Small intestine (tissue), 7 donors: ENCODE measurements at regions not wholly inside any gene's neighbourhood (a gene's known extent, or its start where the extent isn't known, plus 50 kb on each side); places are given as distances from the start of the nearest gene placed in this dataset.
A peak's percentile ranks its signal among the peaks of the same experiment; 100 is the strongest.

Experiments used
- DNase-seq, 2 donors: peaks; one replicate each; pipeline versions ENCODE4 v3.0.0 to v3.0.0-alpha.2; 2013
- FAIRE-seq: peaks from 2 replicates; lab custom pipeline; 2012; peaks lifted over from hg19 to GRCh38; lab: Jason Lieb, UNC
- H3K27ac ChIP-seq, 3 donors: one replicate each; pipeline ENCODE4 v1.5.1; 2013; ENCODE audit warnings: low read length in 2 of 3, mild to moderate bottlenecking in 2 of 3, control low read depth in 1 of 3, inconsistent platforms in 1 of 3, low read depth in 1 of 3, moderate library complexity in 1 of 3
- H3K27me3 ChIP-seq, 3 donors: one replicate each; pipeline ENCODE4 v1.6.1; 2013; ENCODE audit warnings: low read length in 3 of 3, inconsistent platforms in 1 of 3; ENCODE audit not compliant: control insufficient read depth in 3 of 3, insufficient read depth in 3 of 3
- H3K36me3 ChIP-seq, 3 donors: one replicate each; pipeline ENCODE4 v1.6.1; 2013; ENCODE audit warnings: low read length in 3 of 3, inconsistent platforms in 1 of 3, low read depth in 1 of 3, mild to moderate bottlenecking in 1 of 3, moderate library complexity in 1 of 3; ENCODE audit not compliant: control insufficient read depth in 3 of 3, insufficient read depth in 2 of 3
- H3K4me1 ChIP-seq, 3 donors: one replicate each; pipeline ENCODE4 v1.6.1; 2013; ENCODE audit warnings: low read length in 2 of 3, inconsistent platforms in 1 of 3, low read depth in 1 of 3, mild to moderate bottlenecking in 1 of 3, moderate library complexity in 1 of 3; ENCODE audit not compliant: control insufficient read depth in 3 of 3, insufficient read depth in 2 of 3
- H3K4me3 ChIP-seq, 3 donors: one replicate each; pipeline ENCODE4 v1.5.1; 2013; ENCODE audit warnings: low read length in 3 of 3, control low read depth in 1 of 3, inconsistent platforms in 1 of 3, low read depth in 1 of 3, mild to moderate bottlenecking in 1 of 3, moderate library complexity in 1 of 3
- H3K9me3 ChIP-seq, 2 donors: one replicate each; pipeline ENCODE4 v1.6.1; 2013; ENCODE audit warnings: low read depth in 1 of 2, low read length in 1 of 2; ENCODE audit not compliant: control insufficient read depth in 2 of 2, insufficient read depth in 1 of 2
- WGBS, 3 donors: extraction: QIAGEN DNeasy Blood & Tissue Kit; methylation state at CpG; one replicate each; pipeline ENCODE4 v1.1.7; 2013; 5-methylcytosine and 5-hydroxymethylcytosine counted together
- donor health status: healthy with polysubstance abuse.
- donor health status: control.
- donor health status: control.
- donor health status: Bipolar disorder and iron deficiency.
- donor health status: healthy.

- WGBS, 3 donors, result 24 to 30% (median 27%) methylated on average over 2 of the region's 2 CpGs
- Histone ChIP-seq H3K27me3 (no peaks in the 10 kb centered on the region), H3K4me3 (no peak overlapping the region), H3K27ac (no peak overlapping the region), H3K4me1 (no peaks in the 10 kb centered on the region), H3K36me3 (no peaks in the 10 kb centered on the region), H3K9me3 (no peaks in the 10 kb centered on the region)
- DNase-seq, result peak; percentile 36 to 38
- FAIRE-seq, result no peak
Measured at GRCh38 chr6:151154418-151154817, 85.3 kb upstream of the AKAP12 start.

GRCh38 chr6:151155095-151155494 lies 84.7 kb upstream of the AKAP12 start:
- WGBS, 3 donors, result 91 to 95% (median 92%) methylated on average over 1 of the region's 1 CpG
- no peak overlapping the region for H3K27ac ChIP-seq
- no peak for FAIRE-seq
- no peak overlapping the region for H3K4me3 ChIP-seq
- H3K27me3 ChIP-seq, result no peaks in the 10 kb centered on the region
- H3K4me1 ChIP-seq, result no peaks in the 10 kb centered on the region
- no peak for DNase-seq
- H3K36me3 ChIP-seq, result no peaks in the 10 kb centered on the region
- no peaks in the 10 kb centered on the region for H3K9me3 ChIP-seq

- FAIRE-seq, result no peak
- DNase-seq, result peak; percentile 19 to 67
Measured at GRCh38 chr6:151160929-151161757, 78.6 kb upstream of the AKAP12 start.

GRCh38 chr6:151164383-151164782 lies 75.4 kb upstream of the AKAP12 start:
- Histone ChIP-seq H3K4me3 (no peak overlapping the region), H3K27ac (no peak overlapping the region), H3K4me1 (peaks cover 0 to 9% (median 0%) of the 10 kb centered on the region in 3 donors), H3K27me3 (no peaks in the 10 kb centered on the region), H3K36me3 (no peaks in the 10 kb centered on the region), H3K9me3 (no peaks in the 10 kb centered on the region)
- no peak for DNase-seq
- FAIRE-seq, result no peak
- WGBS, 3 donors, result 79 to 84% (median 83%) methylated on average over 7 of the region's 7 CpGs

More at GRCh38 chr6:151160929-151161757, 78.6 kb upstream of the AKAP12 start:
- 62 to 71% (median 65%) methylated on average over 16 of the region's 16 CpGs for WGBS, 3 donors
- Histone ChIP-seq H3K27ac (no peak overlapping the region), H3K4me3 (no peak overlapping the region), H3K4me1 (peaks cover 0 to 9% (median 0%) of the 10 kb centered on the region in 3 donors), H3K27me3 (no peaks in the 10 kb centered on the region), H3K9me3 (no peaks in the 10 kb centered on the region), H3K36me3 (no peaks in the 10 kb centered on the region)

GRCh38 chr6:151166180-151166579 lies 73.6 kb upstream of the AKAP12 start:
- Histone ChIP-seq H3K4me1 (peaks cover 0 to 4% (median 0%) of the 10 kb centered on the region in 3 donors), H3K36me3 (no peaks in the 10 kb centered on the region), H3K4me3 (no peak overlapping the region), H3K9me3 (no peaks in the 10 kb centered on the region), H3K27ac (no peak overlapping the region), H3K27me3 (no peaks in the 10 kb centered on the region)
- no peak for FAIRE-seq
- DNase-seq, result no peak
- 60 to 71% (median 70%) methylated on average over 1 of the region's 1 CpG for WGBS, 3 donors

- DNase-seq (no peak), FAIRE-seq (no peak)
- Histone ChIP-seq H3K27me3 (no peaks in the 10 kb centered on the region), H3K4me3 (no peak overlapping the region), H3K4me1 (no peaks in the 10 kb centered on the region), H3K9me3 (no peaks in the 10 kb centered on the region), H3K36me3 (no peaks in the 10 kb centered on the region), H3K27ac (no peak overlapping the region)
- WGBS, 3 donors, result 84 to 95% (median 88%) methylated on average over 7 of the region's 7 CpGs
Measured at GRCh38 chr6:151167034-151167433, 72.7 kb upstream of the AKAP12 start.

- H3K4me1 ChIP-seq, result no peaks in the 10 kb centered on the region
- H3K36me3 ChIP-seq, result no peaks in the 10 kb centered on the region
- H3K27me3 ChIP-seq, result no peaks in the 10 kb centered on the region
- H3K4me3 ChIP-seq, result no peak overlapping the region
- WGBS, 3 donors, result 76 to 81% (median 81%) methylated on average over 10 of the region's 10 CpGs
- H3K9me3 ChIP-seq, result no peaks in the 10 kb centered on the region
- DNase-seq, result no peak
- H3K27ac ChIP-seq, result no peak overlapping the region
- FAIRE-seq, result no peak
Measured at GRCh38 chr6:151170622-151171246, 69.0 kb upstream of the AKAP12 start.

GRCh38 chr6:151172751-151173150 lies 67.0 kb upstream of the AKAP12 start:
- 53 to 86% (median 73%) methylated on average over 3 of the region's 3 CpGs for WGBS, 3 donors
- Histone ChIP-seq H3K27me3 (no peaks in the 10 kb centered on the region), H3K27ac (no peak overlapping the region), H3K4me3 (no peak overlapping the region), H3K9me3 (no peaks in the 10 kb centered on the region), H3K36me3 (no peaks in the 10 kb centered on the region), H3K4me1 (no peaks in the 10 kb centered on the region)
- no peak for DNase-seq
- no peak for FAIRE-seq
